Naive thymus-derived CD8-positive, alpha-beta T cell (primary cell): ENCODE measurements at regions not wholly inside any gene's neighbourhood (a gene's known extent, or its start where the extent isn't known, plus 50 kb on each side); places are given as distances from the start of the nearest gene placed in this dataset.

ENCODE experiments used
- ATAC-seq, 2 donors: fragments of 150-1000 bp; cut with Tn5 transposase in 1 of 2; sonication (Bioruptor Pico), chemical (Tn5 transposase) in 1 of 2; 1 replicate in 1 of 2; 2 replicates in 1 of 2; pipeline ENCODE4 v1.10.0; 2021; ENCODE audit warnings: mild to moderate bottlenecking in 2 of 2, moderate library complexity in 2 of 2
- POLR2A ChIA-PET: fragments of 350-600 bp; sonication (Branson Sonifier 250); formaldehyde crosslinking; loops from one replicate; lab custom pipeline; 2021; ENCODE audit warnings: antibody characterized with exemption; lab: Charles Lee
- DNase-seq, 10 donors: peaks; one replicate each; pipeline versions ENCODE4 v3.0.0 to v3.0.0-alpha.2; 2020 to 2022
- H3K27ac Mint-ChIP-seq, 10 donors: one replicate each; pipeline ENCODE4 v1.8.0; 2020 to 2022; ENCODE audit warnings: mild to moderate bottlenecking in 10 of 10, mixed read lengths in 10 of 10, moderate library complexity in 4 of 10, inconsistent platforms in 1 of 10
- H3K27me3 Mint-ChIP-seq, 5 donors: one replicate each; pipeline ENCODE4 v1.8.0; 2021 to 2022; ENCODE audit warnings: mixed read lengths in 5 of 5
- H3K36me3 Mint-ChIP-seq, 3 donors: one replicate each; pipeline ENCODE4 v1.8.0; 2020 to 2022; ENCODE audit warnings: mixed read lengths in 3 of 3, mild to moderate bottlenecking in 2 of 3, inconsistent platforms in 1 of 3
- H3K4me1 Mint-ChIP-seq, 4 donors: one replicate each; pipeline ENCODE4 v1.8.0; 2021 to 2022; ENCODE audit warnings: mixed read lengths in 4 of 4
- H3K4me3 Mint-ChIP-seq, 10 donors: one replicate each; pipeline ENCODE4 v1.8.0; 2020 to 2022; ENCODE audit warnings: mild to moderate bottlenecking in 10 of 10, mixed read lengths in 10 of 10, moderate library complexity in 6 of 10, inconsistent platforms in 1 of 10
- H3K9me3 Mint-ChIP-seq, 9 donors: one replicate each; pipeline ENCODE4 v1.8.0; 2020 to 2022; ENCODE audit warnings: mixed read lengths in 9 of 9, mild to moderate bottlenecking in 3 of 9, inconsistent platforms in 1 of 9, moderate library complexity in 1 of 9

DNA sequence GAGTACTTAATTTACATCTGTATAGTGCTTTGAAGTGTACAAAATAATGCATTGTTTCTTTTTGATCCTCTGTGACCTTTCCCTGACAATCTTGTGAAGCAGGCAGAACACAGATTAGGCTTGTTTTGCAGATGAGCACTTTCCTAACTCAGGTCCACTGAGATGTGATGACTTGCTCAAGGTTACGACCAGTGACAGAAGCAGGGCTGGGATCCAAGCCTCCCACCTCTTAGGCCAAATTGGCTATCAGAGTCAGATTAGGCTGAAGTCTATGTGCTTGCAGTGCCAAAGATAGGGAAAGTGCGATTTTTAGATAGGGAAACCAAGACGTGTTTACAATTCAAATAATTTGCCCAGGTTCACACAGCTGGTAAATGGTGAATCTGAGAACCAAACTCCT is 147.3 kb downstream of the OMA1 start:
- H3K4me1 Mint-ChIP-seq = peaks cover 0 to 10% (median 5%) of the 10 kb centered on the region in 4 donors
- H3K27me3 Mint-ChIP-seq = peaks cover 0 to 6% (median 0%) of the 10 kb centered on the region in 5 donors
- no peak overlapping the region for H3K27ac Mint-ChIP-seq
- no peaks in the 10 kb centered on the region for H3K9me3 Mint-ChIP-seq
- DNase-seq (no peak), ATAC-seq (no peak)
- POLR2A ChIA-PET = no interaction called here
- H3K4me3 Mint-ChIP-seq = no peak overlapping the region
- peaks cover 0 to 3% (median 0%) of the 10 kb centered on the region in 3 donors for H3K36me3 Mint-ChIP-seq

GRCh38 chr1:58398714-58399113 is 147.8 kb downstream of the OMA1 start:
- POLR2A ChIA-PET = no interaction called here
- Mint-ChIP-seq H3K27ac (no peak overlapping the region), H3K27me3 (peaks cover 0 to 6% (median 0%) of the 10 kb centered on the region in 5 donors), H3K9me3 (no peaks in the 10 kb centered on the region), H3K4me1 (peaks cover 0 to 10% (median 5%) of the 10 kb centered on the region in 4 donors), H3K4me3 (no peak overlapping the region), H3K36me3 (peaks cover 0 to 3% (median 0%) of the 10 kb centered on the region in 3 donors)
- ATAC-seq (no peak), DNase-seq (no peak)

- DNase-seq (no peak), ATAC-seq (no peak)
- Mint-ChIP-seq H3K4me1 (peaks cover 0 to 10% (median 4%) of the 10 kb centered on the region in 4 donors), H3K4me3 (no peak overlapping the region), H3K27me3 (peaks cover 0 to 6% (median 0%) of the 10 kb centered on the region in 5 donors), H3K36me3 (peaks cover 0 to 2% (median 0%) of the 10 kb centered on the region in 3 donors), H3K27ac (peak overlapping the region in 1 of 10 donors; percentile 1), H3K9me3 (no peaks in the 10 kb centered on the region)
- POLR2A ChIA-PET = no interaction called here
Observed at GRCh38 chr1:58397187-58397820, 149.2 kb downstream of the OMA1 start.

- Mint-ChIP-seq H3K9me3 (no peaks in the 10 kb centered on the region), H3K4me1 (peaks cover 0 to 10% (median 4%) of the 10 kb centered on the region in 4 donors), H3K4me3 (no peak overlapping the region), H3K27me3 (peaks cover 0 to 4% (median 0%) of the 10 kb centered on the region in 5 donors), H3K27ac (peak overlapping the region in 1 of 10 donors; percentile 24), H3K36me3 (no peaks in the 10 kb centered on the region)
- POLR2A ChIA-PET = no interaction called here
- DNase-seq (no peak), ATAC-seq (no peak)
Observed at GRCh38 chr1:58396150-58396549, 150.4 kb downstream of the OMA1 start.

- Mint-ChIP-seq H3K27me3 (peaks cover 0 to 4% (median 0%) of the 10 kb centered on the region in 5 donors), H3K9me3 (no peaks in the 10 kb centered on the region), H3K4me1 (peaks cover 0 to 10% (median 4%) of the 10 kb centered on the region in 4 donors), H3K36me3 (no peaks in the 10 kb centered on the region), H3K4me3 (no peak overlapping the region), H3K27ac (no peak overlapping the region)
- no peak for ATAC-seq
- DNase-seq = no peak
- POLR2A ChIA-PET = no interaction called here
Observed at GRCh38 chr1:58395355-58395754, 151.2 kb downstream of the OMA1 start.

GRCh38 chr1:58392083-58392482 is 154.4 kb downstream of the OMA1 start:
- Mint-ChIP-seq H3K4me1 (peaks cover 0 to 7% (median 0%) of the 10 kb centered on the region in 4 donors), H3K4me3 (no peak overlapping the region), H3K27ac (no peak overlapping the region), H3K9me3 (no peaks in the 10 kb centered on the region), H3K36me3 (peaks cover 0 to 4% (median 0%) of the 10 kb centered on the region in 3 donors), H3K27me3 (peaks cover 0 to 1% (median 0%) of the 10 kb centered on the region in 5 donors)
- peak; percentile 50 to 92 for ATAC-seq
- peak in 4 of 10 donors; percentile 10 to 62 (median 50) for DNase-seq
- POLR2A ChIA-PET = no interaction called here

DNA sequence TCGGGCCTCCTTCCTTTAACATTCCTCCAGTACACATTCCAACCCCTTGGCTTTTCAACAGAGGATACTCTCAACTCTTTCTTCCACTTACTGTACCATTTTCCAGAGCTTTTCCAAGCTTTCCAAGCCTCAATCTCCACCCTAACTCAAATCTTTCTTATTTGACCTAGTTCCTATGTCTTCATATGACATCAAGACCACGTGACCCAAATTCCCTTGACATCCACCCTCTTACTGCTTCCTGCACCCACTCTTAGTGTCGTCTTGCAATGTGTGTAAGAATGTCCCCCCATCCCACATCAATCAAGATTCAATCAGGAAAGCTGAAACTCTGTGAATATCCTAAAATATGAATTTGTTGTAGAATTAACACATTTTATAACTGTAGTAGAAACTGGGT is 155.0 kb downstream of the OMA1 start:
- ATAC-seq (no peak), DNase-seq (no peak)
- no peaks in the 10 kb centered on the region for H3K9me3 Mint-ChIP-seq
- H3K4me1 Mint-ChIP-seq = peaks cover 0 to 6% (median 0%) of the 10 kb centered on the region in 4 donors
- POLR2A ChIA-PET = no interaction called here
- peaks cover 0 to 1% (median 0%) of the 10 kb centered on the region in 5 donors for H3K27me3 Mint-ChIP-seq
- H3K36me3 Mint-ChIP-seq = peaks cover 0 to 5% (median 0%) of the 10 kb centered on the region in 3 donors
- no peak overlapping the region for H3K27ac Mint-ChIP-seq
- no peak overlapping the region for H3K4me3 Mint-ChIP-seq

DNA sequence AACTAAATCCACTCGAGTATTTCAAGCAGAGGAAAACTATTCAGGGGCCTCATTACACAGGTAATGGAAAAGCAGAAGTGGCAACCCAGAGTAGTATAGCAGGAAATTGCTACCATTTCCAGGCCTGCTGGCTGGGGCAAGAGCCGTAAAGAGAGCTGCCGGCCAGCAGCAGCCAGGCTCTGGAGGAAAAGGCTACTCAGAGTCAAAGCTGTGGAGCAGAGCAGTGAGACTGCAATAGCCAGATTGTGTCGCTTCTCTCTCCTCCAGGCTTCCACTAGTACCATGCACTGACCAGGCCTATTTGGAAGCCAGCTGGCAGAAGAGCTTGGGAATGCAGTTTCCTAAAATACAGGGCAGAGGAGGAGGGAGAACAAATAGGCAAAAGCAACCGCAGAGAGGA is 155.5 kb downstream of the OMA1 start:
- Mint-ChIP-seq H3K4me3 (no peak overlapping the region), H3K27ac (no peak overlapping the region), H3K4me1 (peaks cover 0 to 3% (median 0%) of the 10 kb centered on the region in 4 donors), H3K9me3 (no peaks in the 10 kb centered on the region), H3K27me3 (peaks cover 0 to 1% (median 0%) of the 10 kb centered on the region in 5 donors), H3K36me3 (peaks cover 0 to 9% (median 0%) of the 10 kb centered on the region in 3 donors)
- ATAC-seq = no peak
- POLR2A ChIA-PET = no interaction called here
- DNase-seq = no peak

DNA sequence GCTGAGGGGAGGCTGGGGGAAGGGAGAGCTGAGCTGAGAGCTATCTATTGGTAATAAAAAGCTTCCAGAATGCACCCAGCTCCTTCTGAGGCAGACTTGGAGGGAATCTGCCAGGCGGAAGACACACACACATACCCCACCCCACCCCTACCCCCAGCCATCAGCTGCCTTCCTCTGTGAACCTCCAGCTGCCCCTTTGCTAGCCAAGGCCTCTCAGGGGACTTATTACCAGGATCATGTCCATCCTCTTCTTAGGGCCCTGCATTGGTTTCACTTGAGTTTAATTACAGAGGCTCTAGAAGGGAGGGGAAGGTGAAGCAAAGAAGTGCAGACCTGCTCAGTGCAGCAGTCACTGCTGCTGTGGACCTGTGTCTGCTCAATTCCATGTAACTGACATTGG is 156.4 kb downstream of the OMA1 start:
- Mint-ChIP-seq H3K27ac (no peak overlapping the region), H3K36me3 (peaks cover 0 to 18% (median 0%) of the 10 kb centered on the region in 3 donors), H3K4me3 (no peak overlapping the region), H3K9me3 (no peaks in the 10 kb centered on the region), H3K27me3 (no peaks in the 10 kb centered on the region), H3K4me1 (peaks cover 0 to 3% (median 0%) of the 10 kb centered on the region in 4 donors)
- POLR2A ChIA-PET = no interaction called here
- DNase-seq (no peak), ATAC-seq (no peak)

DNA sequence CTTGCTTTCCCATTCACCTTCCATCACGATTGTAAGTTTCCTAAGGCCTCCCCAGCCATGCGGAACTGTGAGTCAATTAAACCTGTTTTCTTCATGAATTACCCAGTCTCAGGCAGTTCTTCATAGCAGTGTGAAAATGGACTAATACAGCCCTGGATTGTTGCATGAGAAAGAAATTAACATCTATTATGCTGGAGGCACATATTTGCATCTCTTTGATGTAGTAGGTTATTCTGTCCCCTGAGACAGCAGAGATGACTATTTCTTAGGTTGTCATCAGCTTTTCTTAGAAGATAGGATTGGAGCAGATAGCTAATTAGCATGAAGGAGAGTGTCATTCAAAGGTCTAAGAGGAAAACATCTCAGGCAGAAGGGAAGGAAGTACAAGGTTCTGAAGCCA is 166.2 kb downstream of the OMA1 start:
- Mint-ChIP-seq H3K27me3 (peaks cover 0 to 4% (median 0%) of the 10 kb centered on the region in 5 donors), H3K36me3 (peaks cover 17 to 37% (median 26%) of the 10 kb centered on the region in 3 donors), H3K4me3 (no peak overlapping the region), H3K27ac (no peak overlapping the region), H3K4me1 (no peaks in the 10 kb centered on the region), H3K9me3 (peaks cover 3 to 28% (median 17%) of the 10 kb centered on the region in 9 donors)
- POLR2A ChIA-PET = no interaction called here
- ATAC-seq = no peak
- DNase-seq = no peak

DNA sequence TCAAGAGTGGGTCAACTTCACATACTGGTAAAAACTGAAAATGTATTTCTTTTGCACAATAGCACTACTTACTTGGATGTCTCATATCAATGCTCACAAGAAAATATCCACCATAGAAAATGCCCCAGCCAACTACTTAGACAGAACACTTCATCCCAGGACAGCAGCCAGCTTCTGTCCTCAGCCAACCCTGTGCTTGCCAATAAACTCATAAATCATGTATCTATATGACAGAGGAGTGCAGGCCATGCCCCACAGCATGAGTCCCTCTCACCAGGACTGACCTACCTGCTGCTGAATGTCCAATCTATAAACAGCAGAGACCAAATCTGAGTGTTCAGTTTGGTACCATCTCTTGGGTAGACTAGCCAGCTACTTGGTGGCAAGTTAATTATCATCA is 179.3 kb downstream of the OMA1 start:
- peaks cover 12 to 28% (median 15%) of the 10 kb centered on the region in 3 donors for H3K36me3 Mint-ChIP-seq
- ATAC-seq (no peak), DNase-seq (no peak)
- no peaks in the 10 kb centered on the region for H3K4me1 Mint-ChIP-seq
- no peak overlapping the region for H3K4me3 Mint-ChIP-seq
- peaks cover 0 to 3% (median 0%) of the 10 kb centered on the region in 5 donors for H3K27me3 Mint-ChIP-seq
- POLR2A ChIA-PET = no interaction called here
- H3K9me3 Mint-ChIP-seq = peaks cover 0 to 17% (median 15%) of the 10 kb centered on the region in 9 donors
- H3K27ac Mint-ChIP-seq = no peak overlapping the region

- Mint-ChIP-seq H3K36me3 (peaks cover 2 to 13% (median 5%) of the 10 kb centered on the region in 3 donors), H3K4me1 (peaks cover 0 to 4% (median 0%) of the 10 kb centered on the region in 4 donors), H3K4me3 (no peak overlapping the region), H3K27ac (no peak overlapping the region), H3K9me3 (peaks cover 0 to 5% (median 0%) of the 10 kb centered on the region in 9 donors), H3K27me3 (peaks cover 0 to 3% (median 0%) of the 10 kb centered on the region in 5 donors)
- ATAC-seq (no peak), DNase-seq (no peak)
- POLR2A ChIA-PET = no interaction called here
Observed at GRCh38 chr1:58365328-58365727, 181.2 kb downstream of the OMA1 start.

GRCh38 chr1:58363585-58363984 is 182.9 kb downstream of the OMA1 start:
- H3K9me3 Mint-ChIP-seq = no peaks in the 10 kb centered on the region
- peaks cover 0 to 3% (median 0%) of the 10 kb centered on the region in 5 donors for H3K27me3 Mint-ChIP-seq
- H3K36me3 Mint-ChIP-seq = peaks cover 0 to 8% (median 3%) of the 10 kb centered on the region in 3 donors
- no peak overlapping the region for H3K4me3 Mint-ChIP-seq
- H3K4me1 Mint-ChIP-seq = peaks cover 0 to 4% (median 0%) of the 10 kb centered on the region in 4 donors
- H3K27ac Mint-ChIP-seq = no peak overlapping the region
- ATAC-seq (no peak), DNase-seq (no peak)
- POLR2A ChIA-PET = no interaction called here
